PFSK-1 (cell line): ENCODE measurements at regions not wholly inside any gene's neighbourhood (a gene's known extent, or its start where the extent isn't known, plus 50 kb on each side); places are given as distances from the start of the nearest gene placed in this dataset.

Experiments used
- FOXP2 ChIP-seq: optimal IDR thresholded peaks from 2 replicates; pipeline ENCODE3; 2011; ENCODE audit warnings: borderline replicate concordance, control low read depth, inconsistent platforms; ENCODE audit not compliant: insufficient read depth; ENCODE audit errors: extremely low read length, extremely low read depth
- POLR2AphosphoS5 ChIP-seq: IDR thresholded peaks from 2 replicates; pipeline ENCODE4 v1.6.1; 2012; ENCODE audit warnings: low read depth, mild to moderate bottlenecking, control low read depth, low read length, moderate library complexity
- REST ChIP-seq, 2 experiments: IDR thresholded peaks; 2 replicates each; pipeline versions ENCODE4 v1.6.1 to v1.8.0; 2011 to 2012; ENCODE audit warnings: low read depth in 2 of 2, low read length in 2 of 2, control low read depth in 1 of 2, inconsistent platforms in 1 of 2, mild to moderate bottlenecking in 1 of 2, moderate library complexity in 1 of 2; ENCODE audit not compliant: insufficient read depth in 1 of 2
- SIN3A ChIP-seq: IDR thresholded peaks from 2 replicates; pipeline ENCODE4 v1.6.1; 2012; ENCODE audit warnings: mild to moderate bottlenecking, low read length, moderate library complexity, borderline replicate concordance; ENCODE audit not compliant: insufficient read depth
- TAF1 ChIP-seq: IDR thresholded peaks from 2 replicates; pipeline ENCODE4 v1.6.1; 2012; ENCODE audit warnings: low read length, control low read depth, borderline replicate concordance; ENCODE audit not compliant: insufficient read depth

GRCh38 chr13:74204602-74205312 lies 70.6 kb upstream of the KLF12 start:
- no peak for TF ChIP-seq REST (IDR thresholded peaks at IDR 0.05; ENCODE audit: insufficient read depth in 1 of 2, low read depth in 2 of 2, low read length in 2 of 2)
- TF ChIP-seq FOXP2, result no peak
- TF ChIP-seq POLR2AphosphoS5, result no peak
- TF ChIP-seq TAF1, result no peak
- no peak for TF ChIP-seq SIN3A

DNA sequence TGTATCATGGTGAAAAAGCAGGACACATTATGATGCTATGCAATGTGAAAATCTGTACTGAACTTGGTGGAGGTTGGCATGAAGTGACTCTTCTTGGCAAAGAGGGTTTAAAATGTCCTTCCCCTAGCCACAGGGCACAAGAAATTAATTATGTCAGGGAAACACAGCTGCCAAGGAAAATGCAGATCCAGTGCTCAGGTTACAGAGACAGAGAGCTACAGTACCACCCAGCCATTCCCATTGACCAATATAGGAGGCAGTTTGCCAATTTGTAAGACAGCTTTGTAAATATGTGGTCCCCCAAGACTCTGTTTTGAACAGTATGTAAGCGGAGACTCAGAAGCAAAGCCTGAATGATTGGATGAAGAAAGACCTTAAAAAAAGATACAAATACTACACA lies 69.4 kb upstream of the KLF12 start:
- TF ChIP-seq SIN3A (no peak), POLR2AphosphoS5 (no peak)

- TF ChIP-seq POLR2AphosphoS5, result no peak
- no peak for TF ChIP-seq REST (IDR thresholded peaks at IDR 0.05; ENCODE audit: insufficient read depth in 1 of 2, low read depth in 2 of 2, low read length in 2 of 2)
- TF ChIP-seq FOXP2, result no peak
- no peak for TF ChIP-seq TAF1
- TF ChIP-seq SIN3A, result no peak
Measured at GRCh38 chr13:74202129-74202813, 68.1 kb upstream of the KLF12 start.

- TF ChIP-seq REST (IDR thresholded peaks at IDR 0.05; ENCODE audit: insufficient read depth in 1 of 2, low read depth in 2 of 2, low read length in 2 of 2) (no peak), TAF1 (no peak), POLR2AphosphoS5 (no peak), SIN3A (no peak)
Measured at GRCh38 chr13:74201530-74201929, 67.3 kb upstream of the KLF12 start.

- TF ChIP-seq SIN3A, result no peak
Measured at GRCh38 chr13:74200081-74200480, 65.9 kb upstream of the KLF12 start.

- TF ChIP-seq TAF1 (no peak), FOXP2 (no peak), SIN3A (no peak), REST (IDR thresholded peaks at IDR 0.05; ENCODE audit: insufficient read depth in 1 of 2, low read depth in 2 of 2, low read length in 2 of 2) (no peak), POLR2AphosphoS5 (no peak)
Measured at GRCh38 chr13:74197677-74198429, 63.6 kb upstream of the KLF12 start.
